ENCODE measurements at regions not wholly inside any gene's neighbourhood (a gene's known extent, or its start where the extent isn't known, plus 50 kb on each side); places are given as distances from the start of the nearest gene placed in this dataset.
"Not testable (repeated sequence)": the region's sequence is repeated elsewhere in the genome, so short reads cannot be mapped to it uniquely, and the experiment has no call there.

GRCh38 chr14:77985211-77985615 lies 185.0 kb upstream of the NRXN3 start:
- no peak for DNase-seq (ENCODE audit: low spot score in 2 of 2)
- no peak for FAIRE-seq

DNA sequence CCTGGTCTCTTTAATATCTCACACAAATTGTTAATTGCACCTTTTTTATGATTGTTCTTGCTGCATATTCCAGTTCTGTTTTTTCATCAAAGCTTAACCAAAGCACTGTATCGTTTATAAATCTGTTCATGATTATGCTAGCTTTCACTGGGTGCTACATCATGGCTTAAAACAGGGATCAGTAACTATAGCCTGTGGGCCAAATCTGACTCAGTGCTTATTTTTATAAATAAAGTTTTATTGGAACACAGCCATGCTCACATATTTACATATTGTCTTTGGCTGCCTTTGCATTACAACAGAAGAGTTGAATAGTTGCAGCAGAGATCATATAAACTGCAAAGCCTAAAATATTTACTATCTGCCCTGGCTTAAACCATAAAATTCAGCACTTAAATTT lies 183.4 kb upstream of the NRXN3 start:
- FAIRE-seq (no peak), DNase-seq (ENCODE audit: low spot score in 2 of 2) (no peak)

DNA sequence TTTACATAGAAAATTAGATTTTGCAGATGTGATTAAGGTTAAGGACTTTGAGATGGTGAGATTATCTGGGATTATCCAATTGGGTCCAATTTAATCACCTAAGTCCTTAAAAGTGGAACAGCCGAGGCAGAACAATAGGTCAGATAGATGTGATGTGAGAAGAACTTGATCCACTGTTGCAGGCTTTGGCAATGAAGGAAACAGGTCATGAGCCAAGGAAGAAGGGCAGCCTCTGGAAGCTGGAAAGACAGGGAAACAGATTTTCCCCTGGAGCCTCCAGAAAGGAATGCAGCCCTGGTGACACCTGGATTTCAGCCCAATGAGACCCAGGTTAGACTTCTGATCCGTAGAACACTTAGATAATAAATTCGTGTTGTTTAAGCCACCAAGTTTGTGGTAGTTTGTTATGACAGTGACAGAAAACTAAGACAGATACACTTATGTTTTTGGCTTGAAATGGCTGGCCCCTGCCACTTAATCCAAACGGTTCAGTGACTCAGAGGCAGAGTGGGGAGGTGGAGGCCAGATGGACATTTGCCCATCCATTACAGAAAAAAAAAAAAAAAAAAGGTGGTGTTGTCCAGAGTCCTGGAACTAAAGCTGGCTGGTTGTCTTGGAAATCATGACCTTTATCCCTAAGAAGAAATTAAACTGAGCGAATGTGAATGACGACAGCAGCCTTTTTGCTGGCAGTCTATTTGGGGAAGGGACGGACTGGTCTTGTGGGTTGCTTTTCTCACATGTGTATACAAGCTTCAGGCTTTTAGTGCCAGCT lies 181.9 kb upstream of the NRXN3 start:
- no peak for DNase-seq (ENCODE audit: low spot score in 2 of 2)
- no peak for FAIRE-seq

GRCh38 chr14:77988970-77989369 lies 181.2 kb upstream of the NRXN3 start:
- DNase-seq (ENCODE audit: low spot score in 2 of 2) = no peak
- FAIRE-seq = no peak

DNA sequence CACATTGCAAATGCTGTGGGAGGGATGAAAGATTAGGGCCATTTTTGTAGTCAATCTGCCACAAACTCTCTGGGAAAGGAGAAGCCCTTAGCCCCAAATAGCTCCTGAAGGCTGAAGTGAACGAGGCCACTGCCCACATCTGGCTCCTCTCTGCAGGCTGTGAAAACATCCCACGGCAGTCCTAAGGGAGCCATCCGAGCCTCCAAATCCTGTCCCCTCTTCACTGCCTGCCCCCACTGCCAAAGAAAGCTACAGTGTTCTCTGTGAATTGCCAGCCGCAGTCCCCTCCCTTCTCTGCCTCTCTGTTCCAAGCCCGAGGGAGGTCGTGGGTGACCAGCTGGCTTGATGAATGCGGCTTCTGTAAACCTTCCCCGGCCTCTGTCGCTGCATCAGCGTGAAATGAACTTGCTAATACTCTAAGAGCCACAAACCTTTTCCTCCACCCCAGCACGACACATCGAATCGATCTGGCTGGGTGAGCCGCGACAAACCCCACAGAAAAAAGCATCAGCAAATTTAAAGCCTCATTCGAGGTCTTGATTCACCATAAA lies 180.7 kb upstream of the NRXN3 start:
- FAIRE-seq (no peak), DNase-seq (ENCODE audit: low spot score in 2 of 2) (peak in 1 of 2 donors; percentile 70)

- no peak for FAIRE-seq
- no peak for DNase-seq (ENCODE audit: low spot score in 2 of 2)
Measured at GRCh38 chr14:77990337-77990736, 179.8 kb upstream of the NRXN3 start.

GRCh38 chr14:77991128-77991772 lies 178.9 kb upstream of the NRXN3 start:
- no peak for FAIRE-seq
- no peak for DNase-seq (ENCODE audit: low spot score in 2 of 2)

DNA sequence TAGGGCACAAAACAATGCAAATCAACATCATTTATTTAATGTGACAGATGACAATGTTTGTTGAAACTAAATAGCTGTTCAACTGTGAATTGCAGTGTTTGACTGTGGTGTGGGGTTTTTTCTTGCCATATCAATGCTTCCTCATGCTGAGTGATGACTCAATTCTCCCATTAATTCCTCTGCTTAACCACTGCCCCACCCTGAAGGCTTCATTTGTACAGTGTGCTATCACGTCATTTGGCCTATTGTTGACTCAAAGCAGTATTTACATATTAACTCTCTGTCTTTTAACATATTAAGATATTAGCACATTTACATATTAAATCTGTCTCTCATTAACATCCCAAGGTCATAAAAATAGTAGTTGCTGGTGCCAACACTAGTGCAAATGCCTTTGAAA lies 164.8 kb upstream of the NRXN3 start:
- DNase-seq (ENCODE audit: low spot score in 2 of 2) (no peak), FAIRE-seq (no peak)

DNA sequence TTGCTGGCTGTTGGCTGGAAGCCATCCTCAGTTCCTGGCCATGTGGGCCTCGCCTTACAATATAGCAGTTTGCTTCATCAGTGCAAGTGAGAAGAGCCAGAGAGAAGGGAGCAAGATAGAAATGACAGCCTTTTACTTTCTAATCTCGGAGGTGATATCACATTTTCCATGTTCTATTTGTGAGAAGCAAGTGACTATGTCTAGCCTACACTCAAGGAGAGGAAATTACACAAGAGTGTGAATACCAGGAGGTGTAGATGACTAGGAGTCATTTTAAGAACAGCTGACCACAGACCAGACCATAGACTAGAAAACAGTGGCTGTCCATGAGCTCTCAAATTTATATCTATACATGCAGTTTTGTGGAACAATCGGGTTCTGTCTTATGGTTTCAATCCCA lies 163.0 kb upstream of the NRXN3 start:
- no peak for DNase-seq (ENCODE audit: low spot score in 2 of 2)

GRCh38 chr14:78010688-78011087 lies 159.5 kb upstream of the NRXN3 start:
- DNase-seq (ENCODE audit: low spot score in 2 of 2) = no peak
- no peak for FAIRE-seq

More for the DNA sequence above, 163.0 kb upstream of the NRXN3 start:
- FAIRE-seq = no peak

- not testable (repeated sequence) for FAIRE-seq; DNase-seq (ENCODE audit: low spot score in 2 of 2)
Measured at GRCh38 chr14:78013911-78014310, 156.3 kb upstream of the NRXN3 start.

DNA sequence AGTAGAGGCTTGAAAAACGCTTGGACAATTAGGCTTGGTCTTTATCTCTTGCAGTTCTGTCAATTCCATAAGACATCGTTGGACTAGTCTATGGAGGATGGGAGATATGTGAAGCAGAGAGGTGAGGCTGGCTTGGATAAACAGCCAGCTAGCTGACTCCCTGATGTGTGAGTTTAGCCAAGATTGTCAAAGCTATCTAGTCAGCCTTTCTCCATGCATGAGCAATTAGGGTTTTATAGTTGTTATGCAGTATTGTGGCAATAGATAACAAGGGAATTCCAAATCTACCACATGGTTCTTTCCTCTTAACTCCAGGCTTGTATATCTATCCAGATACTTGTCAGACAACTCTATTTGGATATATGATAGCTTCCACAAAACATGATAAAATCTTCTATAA lies 153.6 kb upstream of the NRXN3 start:
- FAIRE-seq (no peak), DNase-seq (ENCODE audit: low spot score in 2 of 2) (no peak)

DNA sequence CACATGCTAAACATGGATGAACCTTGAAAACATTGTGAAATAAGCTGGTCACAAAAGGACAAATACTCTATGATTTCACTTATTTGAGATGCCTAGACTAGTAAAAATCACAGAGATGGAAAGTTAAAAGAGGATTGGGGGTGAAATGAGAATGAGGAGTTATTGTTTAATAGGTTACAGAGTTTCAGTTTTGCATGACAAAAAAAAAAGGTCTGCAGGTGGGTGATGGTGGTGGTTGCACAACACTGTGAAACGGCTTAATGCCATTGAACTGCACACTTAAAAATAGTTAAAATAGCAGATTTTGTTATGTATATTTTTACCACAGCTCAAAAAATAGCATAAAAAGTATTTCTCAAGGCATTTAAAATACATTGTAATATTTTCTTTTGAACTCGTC lies 151.9 kb upstream of the NRXN3 start:
- DNase-seq (ENCODE audit: low spot score in 2 of 2) = no peak
- FAIRE-seq = no peak

GRCh38 chr14:78022059-78022458 lies 148.1 kb upstream of the NRXN3 start:
- no peak for FAIRE-seq
- peak in 1 of 2 donors; percentile 14 for DNase-seq (ENCODE audit: low spot score in 2 of 2)

DNA sequence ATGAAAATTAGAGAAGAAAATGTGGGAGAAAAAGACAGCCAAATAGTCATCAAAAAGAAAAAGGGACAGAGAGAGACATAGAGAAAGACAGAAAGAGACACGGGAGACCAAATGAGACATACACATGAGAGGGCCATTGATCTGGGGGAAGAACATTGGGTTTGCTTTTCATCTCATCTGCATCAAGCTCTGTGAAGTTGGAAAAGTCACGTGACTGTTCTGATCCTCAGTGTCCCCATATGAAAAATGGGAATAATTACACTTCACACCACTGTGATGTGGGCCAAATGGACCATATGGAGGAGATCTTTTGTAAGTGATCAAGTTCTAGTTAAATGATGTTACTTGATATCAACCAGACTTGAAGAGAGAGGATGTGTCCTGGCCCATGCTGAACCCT lies 147.1 kb upstream of the NRXN3 start:
- DNase-seq (ENCODE audit: low spot score in 2 of 2) = no peak
- FAIRE-seq = no peak

DNA sequence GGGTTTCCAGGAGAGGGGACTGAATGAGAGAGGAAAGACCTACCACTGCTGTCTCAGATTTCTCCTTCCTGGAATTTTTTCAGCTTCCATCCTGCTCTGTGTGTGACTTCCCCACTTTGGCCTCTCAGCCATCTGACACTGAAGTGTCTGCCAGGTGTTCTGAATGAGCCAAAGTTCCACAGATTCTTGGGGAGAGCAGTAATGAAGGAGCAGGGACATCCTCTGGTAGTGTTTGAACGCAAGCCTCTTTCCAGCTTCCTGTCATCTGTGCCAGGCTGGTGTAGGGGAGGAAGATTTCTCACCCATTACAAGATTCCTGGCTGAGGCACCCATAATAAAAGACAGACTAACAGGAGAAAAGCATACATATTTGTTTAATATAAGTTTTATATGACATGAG lies 141.7 kb upstream of the NRXN3 start:
- DNase-seq (ENCODE audit: low spot score in 2 of 2) (no peak), FAIRE-seq (no peak)

DNA sequence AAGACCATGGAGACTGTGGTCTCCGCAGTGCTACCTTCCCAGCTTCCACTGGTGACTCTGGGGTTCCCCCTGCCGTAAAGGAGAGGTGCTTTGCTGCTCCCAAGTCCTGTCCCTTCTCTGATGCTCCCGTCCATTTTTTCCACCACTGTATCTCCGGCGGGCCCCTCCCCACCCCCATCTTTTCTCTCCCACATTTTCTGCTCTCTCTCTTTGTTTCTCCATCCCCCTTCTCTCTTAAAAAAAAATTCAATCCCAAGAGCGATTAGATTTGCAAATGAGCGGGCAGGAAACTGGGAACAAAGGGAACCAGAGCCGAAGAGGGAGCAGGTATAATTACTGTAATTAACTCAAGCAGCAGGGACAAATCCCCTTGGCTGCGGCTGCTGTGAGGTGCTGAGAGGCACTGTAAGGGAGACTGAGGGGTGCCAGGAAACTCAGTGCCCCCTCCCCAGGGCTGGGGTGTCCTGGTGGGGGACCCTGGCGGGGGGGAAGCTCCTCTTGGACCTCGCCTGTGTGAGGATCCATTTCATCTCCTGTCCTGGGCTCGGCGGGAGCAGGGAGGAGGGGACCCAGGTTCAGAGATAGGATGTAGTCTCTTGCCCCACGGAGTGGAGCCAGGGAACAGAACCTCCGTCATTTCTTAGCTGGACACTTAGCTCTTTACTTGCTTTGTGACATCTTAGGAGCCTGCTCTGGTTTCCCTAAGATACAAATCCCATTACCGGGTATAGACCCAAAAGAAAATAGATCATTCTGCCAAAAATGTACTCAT lies 140.4 kb upstream of the NRXN3 start:
- DNase-seq (ENCODE audit: low spot score in 2 of 2) (no peak), FAIRE-seq (no peak)

- FAIRE-seq (no peak), DNase-seq (ENCODE audit: low spot score in 2 of 2) (no peak)
Measured at GRCh38 chr14:78043349-78043748, 126.8 kb upstream of the NRXN3 start.

DNA sequence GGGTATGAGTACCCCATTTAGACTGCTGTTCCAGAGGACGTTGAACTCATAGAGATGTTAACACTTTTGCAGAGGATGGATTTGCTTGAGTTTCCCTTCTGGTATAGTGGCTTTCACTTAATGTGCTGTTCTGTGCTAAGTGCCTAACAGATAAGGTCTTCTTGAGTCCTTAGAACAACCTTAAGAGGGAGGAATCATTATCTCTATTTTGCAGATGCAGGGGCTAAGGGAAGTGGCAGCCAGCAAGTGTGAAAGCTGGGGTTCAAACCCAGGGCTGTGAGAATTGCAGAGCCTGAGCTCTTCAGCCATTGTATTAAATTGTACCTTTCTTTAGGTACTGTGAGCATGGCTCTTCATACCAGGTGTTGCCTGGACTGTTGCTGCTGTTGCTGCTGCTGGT lies 122.1 kb upstream of the NRXN3 start:
- DNase-seq (ENCODE audit: low spot score in 2 of 2) (no peak), FAIRE-seq (no peak)

DNA sequence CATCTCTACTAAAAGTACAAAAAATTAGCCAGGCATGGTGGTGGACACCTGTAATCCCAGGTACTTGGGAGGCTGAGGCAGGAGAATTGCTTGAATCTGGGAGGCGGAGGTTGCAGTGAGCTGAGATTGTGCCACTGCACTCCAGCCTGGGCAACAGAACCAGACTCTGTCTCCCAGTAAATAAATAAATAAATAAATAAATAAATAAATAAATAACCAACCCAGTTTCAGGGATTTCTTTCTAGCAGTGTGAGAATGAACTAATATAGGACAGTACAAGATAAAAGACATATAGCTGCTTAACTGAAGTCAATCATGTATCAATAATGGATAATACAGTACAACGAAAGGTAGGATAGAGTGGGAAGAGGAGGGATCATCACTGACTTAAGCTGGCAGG lies 113.3 kb upstream of the NRXN3 start:
- not testable (repeated sequence) for DNase-seq (ENCODE audit: low spot score in 2 of 2); FAIRE-seq

DNA sequence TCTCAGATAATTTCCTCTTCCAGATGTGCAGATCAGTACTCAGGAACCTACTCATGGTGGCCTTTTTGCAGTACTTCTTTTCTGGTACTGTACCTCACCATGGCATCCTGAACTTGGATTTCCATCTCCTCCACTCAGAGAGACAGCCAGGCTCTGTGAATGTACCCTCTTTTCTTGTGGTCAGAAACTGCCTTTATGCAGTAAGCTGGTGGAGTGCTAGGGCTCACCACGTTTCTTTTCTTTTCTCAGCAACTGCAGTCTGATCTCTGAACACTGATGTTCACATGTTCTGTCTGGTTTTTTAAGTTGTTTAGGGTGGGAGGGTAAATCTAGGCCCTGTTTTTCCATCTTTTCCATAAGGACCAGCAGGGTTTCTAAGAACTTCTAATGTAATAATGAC lies 99.8 kb upstream of the NRXN3 start:
- DNase-seq (ENCODE audit: low spot score in 2 of 2) (no peak), FAIRE-seq (no peak)

All from frontal cortex (tissue), 3 donors.